GM10266 (cell line): ENCODE measurements at regions not wholly inside any gene's neighbourhood (a gene's known extent, or its start where the extent isn't known, plus 50 kb on each side); places are given as distances from the start of the nearest gene placed in this dataset.

Source experiments
- DNase-seq: peaks from one replicate; pipeline ENCODE4 v3.0.0; 2012; ENCODE audit errors: extremely low spot score
- CTCF ChIP-seq: IDR thresholded peaks from 2 replicates; pipeline ENCODE4 v1.5.1; 2012; ENCODE audit warnings: mild to moderate bottlenecking, low read depth; ENCODE audit not compliant: control insufficient read depth, insufficient read depth; ENCODE audit errors: missing control alignments

- no peak for TF ChIP-seq CTCF
- DNase-seq, result no peak
These were observed 552.4 kb upstream of the PBX1 start for GRCh38 chr1:164006621-164007020.

- no peak for DNase-seq
- TF ChIP-seq CTCF, result no peak
These were observed 541.7 kb upstream of the PBX1 start for GRCh38 chr1:164017239-164017638.

- DNase-seq, result no peak
- no peak for TF ChIP-seq CTCF
These were observed 538.6 kb upstream of the PBX1 start for GRCh38 chr1:164020391-164020790.

GRCh38 chr1:164021813-164022212 lies 537.2 kb upstream of the PBX1 start:
- TF ChIP-seq CTCF, result no peak
- DNase-seq, result no peak

- DNase-seq, result no peak
- no peak for TF ChIP-seq CTCF
These were observed 525.2 kb upstream of the PBX1 start for GRCh38 chr1:164033782-164034181.

- TF ChIP-seq CTCF, result no peak
- DNase-seq, result no peak
These were observed 518.2 kb upstream of the PBX1 start for GRCh38 chr1:164040754-164041153.

GRCh38 chr1:164051782-164052181 lies 507.2 kb upstream of the PBX1 start:
- no peak for DNase-seq

More at GRCh38 chr1:164051782-164052181, 507.2 kb upstream of the PBX1 start:
- no peak for TF ChIP-seq CTCF
